HG02870 (cell line): ENCODE measurements at regions not wholly inside any gene's neighbourhood (a gene's known extent, or its start where the extent isn't known, plus 50 kb on each side); places are given as distances from the start of the nearest gene placed in this dataset.
"Not testable (repeated sequence)": the region's sequence is repeated elsewhere in the genome, so short reads cannot be mapped to it uniquely, and the experiment has no call there.

Source experiments
- ATAC-seq: cut with Tn5 transposase; IDR thresholded peaks from one replicate; pipeline ENCODE4 v1.9.1; 2021; ENCODE audit warnings: mild to moderate bottlenecking, moderate library complexity; ENCODE audit not compliant: unreplicated experiment

- ATAC-seq, result no peak
Measured at GRCh38 chr5:74405593-74405992, 234.9 kb downstream of the ENC1 start.

GRCh38 chr5:74404574-74405508 is 235.7 kb downstream of the ENC1 start:
- no peak for ATAC-seq

GRCh38 chr5:74403771-74404170 is 236.8 kb downstream of the ENC1 start:
- ATAC-seq, result no peak

GRCh38 chr5:74402553-74402952 is 238.0 kb downstream of the ENC1 start:
- no peak for ATAC-seq

GRCh38 chr5:74401946-74402320 is 238.6 kb downstream of the ENC1 start:
- ATAC-seq, result no peak

GRCh38 chr5:74401281-74401945 is 239.1 kb downstream of the ENC1 start:
- no peak for ATAC-seq

GRCh38 chr5:74400067-74400466 is 240.5 kb downstream of the ENC1 start:
- ATAC-seq, result no peak

GRCh38 chr5:74396913-74397622 is 243.5 kb downstream of the ENC1 start:
- ATAC-seq, result no peak

- no peak for ATAC-seq
Measured at GRCh38 chr5:74394916-74395880, 245.3 kb downstream of the ENC1 start.

GRCh38 chr5:74394528-74394915 is 246.0 kb downstream of the ENC1 start:
- no peak for ATAC-seq

- ATAC-seq, result no peak
Measured at GRCh38 chr5:74393943-74394342, 246.6 kb downstream of the ENC1 start.

GRCh38 chr5:74392711-74393351 is 247.7 kb downstream of the ENC1 start:
- no peak for ATAC-seq

GRCh38 chr5:74391410-74391809 is 249.1 kb downstream of the ENC1 start:
- ATAC-seq, result no peak

- no peak for ATAC-seq
Measured at GRCh38 chr5:74390822-74391221, 249.7 kb downstream of the ENC1 start.

GRCh38 chr5:74390306-74390637 is 250.3 kb downstream of the ENC1 start:
- ATAC-seq, result no peak

GRCh38 chr5:74389531-74390305 is 250.8 kb downstream of the ENC1 start:
- ATAC-seq, result no peak

GRCh38 chr5:74388411-74388810 is 252.1 kb downstream of the ENC1 start:
- ATAC-seq, result not testable (repeated sequence)

- ATAC-seq, result no peak
Measured at GRCh38 chr5:74386571-74387334, 253.8 kb downstream of the ENC1 start.

GRCh38 chr5:74384851-74385250 is 255.7 kb downstream of the ENC1 start:
- no peak for ATAC-seq
